Lung (tissue), 11 donors: ENCODE measurements at regions not wholly inside any gene's neighbourhood (a gene's known extent, or its start where the extent isn't known, plus 50 kb on each side); places are given as distances from the start of the nearest gene placed in this dataset.

Experiments
- ATAC-seq: fragments of 200-7000 bp; cut with Tn5 transposase; one replicate; pipeline ENCODE4 v1.9.1; 2020; ENCODE audit warnings: moderate number of reproducible peaks; ENCODE audit not compliant: insufficient read depth, low FRiP score
- DNase-seq, 3 donors: peaks; one replicate each; pipeline ENCODE4 v3.0.0-alpha.2; 2013 to 2017
- H3K27ac ChIP-seq, 2 donors: one replicate each; pipeline ENCODE4 v1.5.1; 2013; ENCODE audit warnings: mild to moderate bottlenecking in 2 of 2, moderate library complexity in 2 of 2, control low read depth in 1 of 2, inconsistent platforms in 1 of 2, low read depth in 1 of 2, low read length in 1 of 2
- H3K27me3 ChIP-seq, 3 donors: one replicate each; pipeline ENCODE4 v1.5.1; 2013; ENCODE audit warnings: low read length in 2 of 3; ENCODE audit not compliant: control insufficient read depth in 3 of 3, insufficient read depth in 3 of 3
- H3K36me3 ChIP-seq, 4 donors: one replicate each; pipeline ENCODE4 v1.5.1; 2013; ENCODE audit warnings: low read length in 4 of 4, mild to moderate bottlenecking in 1 of 4, moderate library complexity in 1 of 4; ENCODE audit not compliant: control insufficient read depth in 4 of 4, insufficient read depth in 4 of 4
- H3K4me1 ChIP-seq, 5 donors: one replicate each; pipeline ENCODE4 v1.5.1; 2013; ENCODE audit warnings: low read length in 5 of 5, mild to moderate bottlenecking in 2 of 5, moderate library complexity in 1 of 5; ENCODE audit not compliant: control insufficient read depth in 5 of 5, insufficient read depth in 5 of 5
- H3K4me3 ChIP-seq: one replicate; pipeline ENCODE4 v1.5.1; 2013; ENCODE audit warnings: mild to moderate bottlenecking, control low read depth, moderate library complexity
- H3K9ac ChIP-seq, 2 donors: one replicate each; pipeline ENCODE4 v1.5.1; 2013; ENCODE audit warnings: low read length in 2 of 2, control low read depth in 1 of 2; ENCODE audit not compliant: insufficient read depth in 1 of 2
- H3K9me3 ChIP-seq, 4 donors: one replicate each; pipeline ENCODE4 v1.5.1; 2013; ENCODE audit warnings: low read length in 3 of 4, mild to moderate bottlenecking in 1 of 4, moderate library complexity in 1 of 4; ENCODE audit not compliant: control insufficient read depth in 4 of 4, insufficient read depth in 3 of 4
- CTCF ChIP-seq: IDR thresholded peaks from 2 replicates; pipeline ENCODE4 v1.5.1; 2012; ENCODE audit warnings: mild to moderate bottlenecking; ENCODE audit errors: control extremely low read depth, extremely low read depth
- WGBS, 2 donors: extraction: QIAGEN DNeasy Blood & Tissue Kit; methylation state at CpG; one replicate each; pipeline ENCODE4 v1.1.7; 2013; 5-methylcytosine and 5-hydroxymethylcytosine counted together
- donor health status: control.
- donor health status: control.
- donor health status: Bipolar disorder and iron deficiency.
- donor health status: healthy.
- donor health status: DM: yes; HTN: yes; CAD: no.

- Histone ChIP-seq H3K9ac (no peak overlapping the region), H3K4me1 (peaks cover 0 to 6% (median 2%) of the 10 kb centered on the region in 5 donors), H3K27me3 (no peaks in the 10 kb centered on the region), H3K9me3 (no peaks in the 10 kb centered on the region), H3K27ac (no peak overlapping the region), H3K36me3 (no peaks in the 10 kb centered on the region), H3K4me3 (no peak overlapping the region)
- 51 to 73% methylated on average over 5 of the region's 5 CpGs for WGBS, 2 donors
- ATAC-seq (peak; percentile 85), DNase-seq (peak; percentile 20 to 50 (median 46))
- no peak for TF ChIP-seq CTCF
These were observed 1284.3 kb downstream of the XPNPEP1 start for GRCh38 chr10:108639010-108639409.

- no peaks in the 10 kb centered on the region for H3K36me3 ChIP-seq
- 71 to 86% methylated on average over 3 of the region's 3 CpGs for WGBS, 2 donors
- H3K9ac ChIP-seq, result no peak overlapping the region
- DNase-seq, result no peak
- H3K4me1 ChIP-seq, result peaks cover 0 to 10% (median 5%) of the 10 kb centered on the region in 5 donors
- no peak overlapping the region for H3K4me3 ChIP-seq
- H3K9me3 ChIP-seq, result no peaks in the 10 kb centered on the region
- no peak for TF ChIP-seq CTCF
- no peak overlapping the region for H3K27ac ChIP-seq
- no peak for ATAC-seq
- H3K27me3 ChIP-seq, result no peaks in the 10 kb centered on the region
These were observed 1285.1 kb downstream of the XPNPEP1 start for GRCh38 chr10:108638225-108638624.

GRCh38 chr10:108633046-108633445 lies 1290.3 kb downstream of the XPNPEP1 start:
- Histone ChIP-seq H3K9me3 (no peaks in the 10 kb centered on the region), H3K27ac (no peak overlapping the region), H3K4me3 (no peak overlapping the region), H3K36me3 (no peaks in the 10 kb centered on the region), H3K9ac (no peak overlapping the region), H3K27me3 (no peaks in the 10 kb centered on the region), H3K4me1 (peaks cover 0 to 43% (median 5%) of the 10 kb centered on the region in 5 donors)
- DNase-seq (peak in 2 of 3 donors; percentile 48 to 65), ATAC-seq (no peak)
- WGBS, 2 donors, result 55 to 61% methylated on average over 2 of the region's 2 CpGs
- no peak for TF ChIP-seq CTCF

GRCh38 chr10:108632144-108632543 lies 1291.2 kb downstream of the XPNPEP1 start:
- no peak for TF ChIP-seq CTCF
- Histone ChIP-seq H3K9ac (no peak overlapping the region), H3K36me3 (no peaks in the 10 kb centered on the region), H3K27ac (no peak overlapping the region), H3K4me3 (no peak overlapping the region), H3K4me1 (peaks cover 0 to 43% (median 5%) of the 10 kb centered on the region in 5 donors), H3K9me3 (no peaks in the 10 kb centered on the region), H3K27me3 (no peaks in the 10 kb centered on the region)
- 57 to 59% methylated on average over 1 of the region's 1 CpG for WGBS, 2 donors
- ATAC-seq (no peak), DNase-seq (peak; percentile 39 to 87 (median 81))
